HUES48 (cell line): ENCODE measurements at regions not wholly inside any gene's neighbourhood (a gene's known extent, or its start where the extent isn't known, plus 50 kb on each side); places are given as distances from the start of the nearest gene placed in this dataset.
"Not testable (repeated sequence)": the region's sequence is repeated elsewhere in the genome, so short reads cannot be mapped to it uniquely, and the experiment has no call there.

Source experiments
- H3K27ac ChIP-seq: one replicate; pipeline ENCODE4 v1.7.0; 2013; ENCODE audit warnings: low read depth, low read length, inconsistent platforms
- H3K27me3 ChIP-seq: 2 replicates; pipeline ENCODE4 v1.6.1; 2013; ENCODE audit warnings: mild to moderate bottlenecking, low read length; ENCODE audit not compliant: control insufficient read depth, insufficient read depth
- H3K36me3 ChIP-seq: 2 replicates; pipeline ENCODE4 v1.6.1; 2013; ENCODE audit warnings: low read length; ENCODE audit not compliant: control insufficient read depth, insufficient read depth
- H3K4me1 ChIP-seq: 2 replicates; pipeline ENCODE4 v1.6.1; 2013; ENCODE audit warnings: mild to moderate bottlenecking, low read length; ENCODE audit not compliant: control insufficient read depth, insufficient read depth
- H3K4me3 ChIP-seq: 2 replicates; pipeline ENCODE4 v1.5.1; 2013; ENCODE audit warnings: mild to moderate bottlenecking, low read depth, low read length
- H3K9ac ChIP-seq: 2 replicates; pipeline ENCODE4 v1.6.1; 2013; ENCODE audit warnings: mild to moderate bottlenecking, low read depth, low read length, moderate library complexity
- H3K9me3 ChIP-seq: 2 replicates; pipeline ENCODE4 v1.6.1; 2013; ENCODE audit warnings: low read length; ENCODE audit not compliant: control insufficient read depth, insufficient read depth

DNA sequence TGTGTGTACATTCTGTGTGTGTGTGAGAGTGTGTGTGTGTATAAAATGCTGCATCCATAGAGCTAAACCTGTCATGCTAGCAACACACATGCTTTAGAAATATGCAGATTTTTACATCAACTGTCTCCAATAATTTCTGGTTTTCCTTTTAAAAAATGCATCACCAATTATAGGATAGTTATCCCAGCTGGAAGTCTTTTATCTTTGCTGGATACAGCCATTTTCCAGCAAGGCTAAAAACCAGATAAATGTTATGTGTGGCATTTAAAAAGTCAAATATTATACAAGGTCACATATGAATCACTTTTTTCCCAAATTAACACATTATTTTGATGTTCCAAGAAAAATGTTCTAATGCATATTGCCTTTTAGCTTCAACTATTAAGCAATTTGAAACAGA lies 202.0 kb upstream of the IPO5 start:
- H3K36me3 ChIP-seq: no peaks in the 10 kb centered on the region
- H3K27me3 ChIP-seq: no peaks in the 10 kb centered on the region
- H3K9ac ChIP-seq: no peak overlapping the region
- H3K9me3 ChIP-seq: peaks cover 6% of the 10 kb centered on the region; the same call in 1 of the 2 replicates
- H3K27ac ChIP-seq: no peak overlapping the region
- no peaks in the 10 kb centered on the region for H3K4me1 ChIP-seq
- no peak overlapping the region for H3K4me3 ChIP-seq

GRCh38 chr13:97752961-97753668 lies 200.4 kb upstream of the IPO5 start:
- H3K36me3 ChIP-seq: no peaks in the 10 kb centered on the region
- H3K27me3 ChIP-seq: no peaks in the 10 kb centered on the region
- peaks cover 6% of the 10 kb centered on the region; the same call in 1 of the 2 replicates for H3K9me3 ChIP-seq
- no peak overlapping the region for H3K4me3 ChIP-seq
- H3K4me1 ChIP-seq: no peaks in the 10 kb centered on the region
- H3K9ac ChIP-seq: no peak overlapping the region
- H3K27ac ChIP-seq: no peak overlapping the region

GRCh38 chr13:97753942-97754670 lies 199.4 kb upstream of the IPO5 start:
- Histone ChIP-seq H3K27ac (no peak overlapping the region), H3K9ac (no peak overlapping the region), H3K9me3 (peaks cover 6% of the 10 kb centered on the region; the same call in 1 of the 2 replicates), H3K36me3 (no peaks in the 10 kb centered on the region), H3K4me1 (no peaks in the 10 kb centered on the region), H3K27me3 (no peaks in the 10 kb centered on the region), H3K4me3 (no peak overlapping the region)

GRCh38 chr13:97757807-97758206 lies 195.7 kb upstream of the IPO5 start:
- Histone ChIP-seq H3K27me3 (no peaks in the 10 kb centered on the region), H3K36me3 (no peaks in the 10 kb centered on the region), H3K9ac (no peak overlapping the region), H3K27ac (no peak overlapping the region), H3K4me1 (no peaks in the 10 kb centered on the region), H3K9me3 (no peaks in the 10 kb centered on the region), H3K4me3 (no peak overlapping the region)

DNA sequence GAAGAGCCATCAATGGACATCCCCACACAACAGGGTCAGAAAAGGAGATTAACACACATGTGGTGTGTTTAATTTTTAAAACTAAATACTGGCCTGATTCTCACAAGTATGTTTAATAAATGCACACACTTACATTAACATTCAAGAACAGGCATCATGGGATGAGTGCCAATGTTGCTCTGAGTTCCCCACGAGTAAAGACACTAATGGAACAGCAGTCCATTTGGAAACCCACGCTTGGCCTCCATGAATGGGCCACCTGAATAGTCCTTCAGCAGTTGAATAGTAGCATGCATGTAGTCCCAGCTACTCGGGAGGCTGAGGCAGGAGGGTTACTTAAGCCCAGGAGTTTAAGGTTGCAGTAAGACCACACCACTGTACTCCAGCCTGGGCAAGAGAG lies 195.2 kb upstream of the IPO5 start:
- Histone ChIP-seq H3K27ac (no peak overlapping the region), H3K4me1 (no peaks in the 10 kb centered on the region), H3K36me3 (no peaks in the 10 kb centered on the region), H3K9me3 (no peaks in the 10 kb centered on the region), H3K4me3 (no peak overlapping the region), H3K27me3 (no peaks in the 10 kb centered on the region), H3K9ac (no peak overlapping the region)

DNA sequence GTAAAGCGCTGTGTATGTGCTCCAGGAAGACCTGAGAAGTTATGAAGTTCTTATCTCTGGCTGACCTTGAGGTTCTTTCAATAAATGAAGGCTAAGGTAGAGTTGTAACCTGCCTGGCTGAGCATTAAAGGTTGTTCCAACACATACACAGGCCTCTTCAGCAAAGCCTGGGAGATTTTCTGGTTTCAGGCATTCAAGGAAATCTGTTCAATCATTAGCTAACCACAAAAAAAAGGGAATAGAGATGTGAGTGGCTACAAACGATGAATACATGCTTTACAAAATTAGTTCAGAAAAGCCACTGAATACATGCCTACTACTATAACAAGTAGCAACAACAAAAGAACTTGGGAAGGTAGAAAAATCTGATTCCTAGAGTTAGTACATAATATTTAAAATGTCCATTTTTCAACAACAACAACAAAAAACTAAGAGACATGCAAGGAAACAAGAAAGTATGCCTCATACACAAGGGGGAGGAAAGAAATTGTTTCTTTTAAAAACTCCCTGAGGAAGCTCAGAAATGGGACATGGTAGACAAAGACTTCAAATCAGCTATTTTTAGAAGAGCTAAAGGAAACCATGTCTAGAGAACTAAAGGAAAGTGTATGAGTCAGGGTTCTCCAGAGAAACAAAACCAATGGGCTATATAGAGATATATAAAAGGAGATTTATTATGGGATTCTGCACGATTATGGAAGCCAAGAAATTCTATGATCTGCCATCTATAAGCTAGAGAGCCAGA lies 191.5 kb upstream of the IPO5 start:
- Histone ChIP-seq H3K27ac (no peak overlapping the region), H3K9ac (no peak overlapping the region), H3K27me3 (no peaks in the 10 kb centered on the region), H3K4me1 (no peaks in the 10 kb centered on the region), H3K36me3 (no peaks in the 10 kb centered on the region), H3K9me3 (no peaks in the 10 kb centered on the region), H3K4me3 (no peak overlapping the region)

DNA sequence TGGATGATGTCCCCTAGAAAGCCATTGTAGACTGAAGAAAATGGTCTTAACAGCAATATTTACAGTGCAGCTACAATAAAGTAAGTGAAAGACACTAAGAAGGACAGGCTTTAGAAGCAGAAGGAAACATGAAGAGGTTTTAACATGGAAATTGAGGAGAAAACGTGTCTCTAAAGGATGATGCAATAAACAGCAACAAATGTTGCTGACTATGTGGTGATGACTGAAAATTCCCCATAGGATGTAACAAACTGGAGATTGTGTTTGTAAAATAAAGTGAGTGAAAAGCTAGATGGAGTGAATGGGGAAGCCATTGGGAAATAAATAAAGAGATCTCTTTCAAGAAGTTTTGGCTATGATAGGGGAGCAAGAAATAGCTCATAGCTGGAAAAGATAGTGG lies 186.7 kb upstream of the IPO5 start:
- Histone ChIP-seq H3K9me3 (no peaks in the 10 kb centered on the region), H3K9ac (no peak overlapping the region), H3K27ac (no peak overlapping the region), H3K4me1 (no peaks in the 10 kb centered on the region), H3K4me3 (no peak overlapping the region), H3K36me3 (no peaks in the 10 kb centered on the region), H3K27me3 (no peaks in the 10 kb centered on the region)

GRCh38 chr13:97768134-97768533 lies 185.3 kb upstream of the IPO5 start:
- Histone ChIP-seq H3K4me1 (no peaks in the 10 kb centered on the region), H3K9me3 (no peaks in the 10 kb centered on the region), H3K9ac (no peak overlapping the region), H3K27me3 (no peaks in the 10 kb centered on the region), H3K27ac (no peak overlapping the region), H3K36me3 (no peaks in the 10 kb centered on the region), H3K4me3 (no peak overlapping the region)

DNA sequence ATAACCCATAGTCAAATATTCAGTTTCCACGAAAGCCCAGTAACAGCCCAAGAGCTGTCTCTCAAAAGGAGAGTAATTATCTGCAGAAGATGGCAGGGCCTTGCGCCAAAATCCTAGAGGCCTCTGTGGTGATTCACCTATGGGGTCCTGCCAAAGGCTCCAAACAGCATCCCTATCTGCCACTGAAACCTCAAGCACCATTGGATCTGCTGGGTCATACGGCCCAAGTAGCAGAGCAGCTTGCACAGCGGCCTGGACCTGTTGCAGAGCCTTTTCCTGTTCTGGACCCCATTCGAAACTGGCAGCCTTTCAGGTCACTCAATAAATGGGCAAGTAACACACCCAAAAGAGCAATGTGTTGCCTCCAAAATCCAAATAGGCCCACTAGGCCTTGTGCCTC lies 183.2 kb upstream of the IPO5 start:
- H3K9me3 ChIP-seq, H3K27me3 ChIP-seq, H3K36me3 ChIP-seq, H3K27ac ChIP-seq, H3K9ac ChIP-seq, H3K4me1 ChIP-seq, H3K4me3 ChIP-seq: not testable (repeated sequence)

- H3K27ac ChIP-seq, H3K36me3 ChIP-seq, H3K27me3 ChIP-seq, H3K9me3 ChIP-seq, H3K4me3 ChIP-seq, H3K4me1 ChIP-seq, H3K9ac ChIP-seq: not testable (repeated sequence)
These were observed 181.0 kb upstream of the IPO5 start for GRCh38 chr13:97772466-97772865.
